ENCODE measurements at regions not wholly inside any gene's neighbourhood (a gene's known extent, or its start where the extent isn't known, plus 50 kb on each side); places are given as distances from the start of the nearest gene placed in this dataset.
"Not testable (repeated sequence)": the region's sequence is repeated elsewhere in the genome, so short reads cannot be mapped to it uniquely, and the experiment has no call there.

DNA sequence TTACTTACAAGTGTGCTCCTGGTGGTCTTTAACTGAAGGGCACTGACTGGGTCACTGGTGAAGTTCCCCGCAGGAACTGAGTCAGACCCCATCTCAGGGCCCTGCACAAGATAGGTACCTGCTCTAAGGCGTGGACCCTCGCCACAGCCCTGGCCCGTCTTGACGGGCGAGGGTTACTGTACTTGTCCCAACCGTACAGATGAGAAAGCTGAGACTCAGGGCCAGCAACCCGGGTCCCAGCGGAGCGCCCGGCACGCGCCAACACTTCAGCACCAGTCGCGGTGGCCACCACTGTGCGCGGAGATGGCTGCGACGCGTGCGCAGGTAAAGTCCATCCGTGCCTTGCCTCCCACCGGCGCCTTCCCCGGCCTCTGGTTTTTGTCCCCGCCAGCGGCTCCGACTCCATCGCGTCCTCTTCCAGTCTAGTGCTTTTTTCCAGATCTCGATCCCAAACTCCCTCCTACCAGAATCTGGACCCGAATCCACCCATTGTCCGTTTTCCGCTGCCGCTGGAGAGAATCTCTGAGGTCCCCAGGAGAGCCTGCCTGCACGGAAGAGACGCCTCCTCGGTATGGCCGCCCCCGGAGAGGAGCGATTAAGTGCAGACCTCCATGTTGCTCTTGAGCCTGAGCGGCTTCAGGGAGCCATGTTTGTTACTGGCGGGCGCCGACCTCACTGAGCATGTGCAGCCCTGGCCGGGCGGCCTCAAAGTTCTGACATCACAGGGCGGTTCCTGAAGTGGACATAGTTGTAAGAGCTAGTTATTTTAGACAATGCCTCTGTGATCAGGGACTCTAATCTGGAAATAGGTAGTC, 1707.8 kb downstream of the SPATA31A7 start:
- Histone ChIP-seq H3K27ac (ENCODE audit: low read depth in 1 of 2, low read length in 2 of 2) (peak overlapping the region in 1 of 2 donors; percentile 42), H3K4me3 (ENCODE audit: low read depth in 1 of 3, low read length in 3 of 3) (peak overlapping the region in 2 of 3 donors; percentile 38 to 41), H3K9ac (ENCODE audit: low read depth in 1 of 2, low read length in 2 of 2) (peak overlapping the region in 1 of 2 donors; percentile 53)
- not testable (repeated sequence) for H3K4me1 ChIP-seq (ENCODE audit: control insufficient read depth in 4 of 4, insufficient read depth in 4 of 4, low read length in 3 of 4); H3K36me3 ChIP-seq (ENCODE audit: control insufficient read depth in 4 of 4, insufficient read depth in 3 of 4, low read depth in 1 of 4, low read length in 3 of 4); H3K27me3 ChIP-seq (ENCODE audit: control insufficient read depth in 4 of 4, insufficient read depth in 4 of 4, low read length in 3 of 4); H3K9me3 ChIP-seq (ENCODE audit: control insufficient read depth in 4 of 4, low read length in 3 of 4); DNase-seq (ENCODE audit: low spot score)
- WGBS = 6% methylated on average over 42 of the region's 48 CpGs
- TF ChIP-seq YY1 (IDR thresholded peaks at IDR 0.05) = peak; percentile 97
- TF ChIP-seq, protein P1, sequence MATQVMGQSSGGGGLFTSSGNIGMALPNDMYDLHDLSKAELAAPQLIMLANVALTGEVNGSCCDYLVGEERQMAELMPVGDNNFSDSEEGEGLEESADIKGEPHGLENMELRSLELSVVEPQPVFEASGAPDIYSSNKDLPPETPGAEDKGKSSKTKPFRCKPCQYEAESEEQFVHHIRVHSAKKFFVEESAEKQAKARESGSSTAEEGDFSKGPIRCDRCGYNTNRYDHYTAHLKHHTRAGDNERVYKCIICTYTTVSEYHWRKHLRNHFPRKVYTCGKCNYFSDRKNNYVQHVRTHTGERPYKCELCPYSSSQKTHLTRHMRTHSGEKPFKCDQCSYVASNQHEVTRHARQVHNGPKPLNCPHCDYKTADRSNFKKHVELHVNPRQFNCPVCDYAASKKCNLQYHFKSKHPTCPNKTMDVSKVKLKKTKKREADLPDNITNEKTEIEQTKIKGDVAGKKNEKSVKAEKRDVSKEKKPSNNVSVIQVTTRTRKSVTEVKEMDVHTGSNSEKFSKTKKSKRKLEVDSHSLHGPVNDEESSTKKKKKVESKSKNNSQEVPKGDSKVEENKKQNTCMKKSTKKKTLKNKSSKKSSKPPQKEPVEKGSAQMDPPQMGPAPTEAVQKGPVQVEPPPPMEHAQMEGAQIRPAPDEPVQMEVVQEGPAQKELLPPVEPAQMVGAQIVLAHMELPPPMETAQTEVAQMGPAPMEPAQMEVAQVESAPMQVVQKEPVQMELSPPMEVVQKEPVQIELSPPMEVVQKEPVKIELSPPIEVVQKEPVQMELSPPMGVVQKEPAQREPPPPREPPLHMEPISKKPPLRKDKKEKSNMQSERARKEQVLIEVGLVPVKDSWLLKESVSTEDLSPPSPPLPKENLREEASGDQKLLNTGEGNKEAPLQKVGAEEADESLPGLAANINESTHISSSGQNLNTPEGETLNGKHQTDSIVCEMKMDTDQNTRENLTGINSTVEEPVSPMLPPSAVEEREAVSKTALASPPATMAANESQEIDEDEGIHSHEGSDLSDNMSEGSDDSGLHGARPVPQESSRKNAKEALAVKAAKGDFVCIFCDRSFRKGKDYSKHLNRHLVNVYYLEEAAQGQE (IDR thresholded peaks at IDR 0.05) = peak; percentile 92

DNA sequence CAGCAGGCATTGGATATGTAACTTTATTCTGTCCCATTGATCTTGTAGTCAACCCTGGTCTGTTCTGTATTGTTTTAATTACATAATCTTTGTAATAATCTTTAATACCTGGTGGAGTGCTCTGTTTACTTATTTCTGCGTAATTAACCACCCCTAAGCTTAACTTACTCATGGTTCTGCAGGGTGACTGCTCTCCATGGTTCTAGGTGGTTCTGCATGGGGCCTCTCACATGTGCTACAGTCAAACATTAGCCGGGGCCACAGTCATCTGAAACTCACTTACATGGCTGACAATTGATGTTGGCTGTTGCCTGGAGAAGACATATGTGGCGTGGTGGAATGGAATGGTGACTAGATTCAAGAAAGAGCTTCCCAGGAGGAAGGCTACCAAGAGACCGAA, 1709.8 kb downstream of the SPATA31A7 start:
- H3K27ac ChIP-seq (ENCODE audit: low read depth in 1 of 2, low read length in 2 of 2); H3K9me3 ChIP-seq (ENCODE audit: control insufficient read depth in 4 of 4, low read length in 3 of 4); H3K9ac ChIP-seq (ENCODE audit: low read depth in 1 of 2, low read length in 2 of 2); H3K27me3 ChIP-seq (ENCODE audit: control insufficient read depth in 4 of 4, insufficient read depth in 4 of 4, low read length in 3 of 4); H3K36me3 ChIP-seq (ENCODE audit: control insufficient read depth in 4 of 4, insufficient read depth in 3 of 4, low read depth in 1 of 4, low read length in 3 of 4); DNase-seq (ENCODE audit: low spot score); H3K4me1 ChIP-seq (ENCODE audit: control insufficient read depth in 4 of 4, insufficient read depth in 4 of 4, low read length in 3 of 4); H3K4me3 ChIP-seq (ENCODE audit: low read depth in 1 of 3, low read length in 3 of 3): not testable (repeated sequence)
- 87% methylated on average over 2 of the region's 4 CpGs for WGBS

DNA sequence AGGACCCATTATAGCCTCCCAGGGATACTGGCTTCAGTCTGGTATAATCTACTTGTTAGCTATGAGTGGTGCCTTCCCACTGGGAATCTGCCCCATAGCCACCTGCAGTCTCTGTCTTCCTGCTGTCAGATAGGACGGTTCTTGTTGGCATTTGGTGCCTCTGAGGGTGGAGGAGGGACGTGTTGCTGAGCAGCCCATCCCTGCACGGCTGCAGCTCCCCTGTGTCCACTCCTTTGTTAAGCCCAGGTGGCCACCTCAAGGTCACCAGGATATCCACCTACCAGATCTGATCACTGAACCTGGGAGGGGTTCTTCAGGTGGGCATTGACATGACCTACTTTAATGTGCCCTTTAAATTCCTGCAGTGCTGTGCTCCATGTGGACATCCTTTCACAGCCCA, 1714.2 kb downstream of the SPATA31A7 start:
- H3K9ac ChIP-seq (ENCODE audit: low read depth in 1 of 2, low read length in 2 of 2); H3K9me3 ChIP-seq (ENCODE audit: control insufficient read depth in 4 of 4, low read length in 3 of 4); DNase-seq (ENCODE audit: low spot score); H3K27me3 ChIP-seq (ENCODE audit: control insufficient read depth in 4 of 4, insufficient read depth in 4 of 4, low read length in 3 of 4); H3K36me3 ChIP-seq (ENCODE audit: control insufficient read depth in 4 of 4, insufficient read depth in 3 of 4, low read depth in 1 of 4, low read length in 3 of 4); H3K4me3 ChIP-seq (ENCODE audit: low read depth in 1 of 3, low read length in 3 of 3); H3K27ac ChIP-seq (ENCODE audit: low read depth in 1 of 2, low read length in 2 of 2); H3K4me1 ChIP-seq (ENCODE audit: control insufficient read depth in 4 of 4, insufficient read depth in 4 of 4, low read length in 3 of 4): not testable (repeated sequence)
- 93% methylated on average over 3 of the region's 3 CpGs for WGBS

DNA sequence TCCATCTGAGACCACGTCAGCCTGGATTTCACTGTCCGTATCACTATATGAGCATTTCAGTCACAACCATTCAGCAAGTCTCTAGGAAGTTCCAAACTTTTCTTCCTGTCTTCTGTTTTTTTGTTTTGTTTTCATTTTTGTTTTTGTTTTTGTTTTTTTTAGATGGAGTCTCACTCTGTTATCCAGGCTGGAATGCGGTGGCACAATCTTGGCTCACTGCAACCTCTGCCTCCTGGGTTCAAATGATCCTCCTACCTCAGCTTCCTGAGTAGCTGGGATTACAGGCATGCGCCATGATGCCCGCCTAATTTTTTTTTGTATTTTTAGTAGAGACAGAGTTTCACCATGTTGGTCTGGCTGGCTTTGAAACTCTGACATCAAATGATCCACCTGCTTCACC, 1715.9 kb downstream of the SPATA31A7 start:
- not testable (repeated sequence) for H3K4me3 ChIP-seq (ENCODE audit: low read depth in 1 of 3, low read length in 3 of 3); H3K9ac ChIP-seq (ENCODE audit: low read depth in 1 of 2, low read length in 2 of 2); H3K9me3 ChIP-seq (ENCODE audit: control insufficient read depth in 4 of 4, low read length in 3 of 4); H3K27me3 ChIP-seq (ENCODE audit: control insufficient read depth in 4 of 4, insufficient read depth in 4 of 4, low read length in 3 of 4); H3K27ac ChIP-seq (ENCODE audit: low read depth in 1 of 2, low read length in 2 of 2); DNase-seq (ENCODE audit: low spot score); H3K4me1 ChIP-seq (ENCODE audit: control insufficient read depth in 4 of 4, insufficient read depth in 4 of 4, low read length in 3 of 4); H3K36me3 ChIP-seq (ENCODE audit: control insufficient read depth in 4 of 4, insufficient read depth in 3 of 4, low read depth in 1 of 4, low read length in 3 of 4)
- WGBS = 96% methylated on average over 3 of the region's 5 CpGs

DNA sequence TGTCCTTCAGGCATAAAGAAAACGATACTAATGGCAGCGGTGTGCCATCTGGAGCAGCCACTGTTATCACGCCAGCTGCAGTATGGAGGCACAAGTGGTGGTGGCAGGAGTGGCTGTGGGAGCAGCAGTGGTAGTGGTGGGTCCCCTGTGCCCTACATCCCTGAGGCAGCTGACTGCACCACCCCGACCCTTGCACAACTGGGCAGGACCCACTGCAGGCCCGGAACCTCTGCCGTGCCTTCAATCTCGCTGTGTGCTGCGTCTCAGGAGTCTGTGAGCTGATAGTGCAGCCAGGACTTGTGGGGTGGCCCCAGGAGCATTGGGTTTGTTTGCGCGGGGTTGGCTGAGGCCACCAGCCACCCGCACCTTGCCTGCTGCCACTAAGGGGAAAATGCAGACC, 1718.0 kb downstream of the SPATA31A7 start:
- not testable (repeated sequence) for H3K27ac ChIP-seq (ENCODE audit: low read depth in 1 of 2, low read length in 2 of 2); DNase-seq (ENCODE audit: low spot score); H3K27me3 ChIP-seq (ENCODE audit: control insufficient read depth in 4 of 4, insufficient read depth in 4 of 4, low read length in 3 of 4); H3K36me3 ChIP-seq (ENCODE audit: control insufficient read depth in 4 of 4, insufficient read depth in 3 of 4, low read depth in 1 of 4, low read length in 3 of 4); H3K9me3 ChIP-seq (ENCODE audit: control insufficient read depth in 4 of 4, low read length in 3 of 4); H3K9ac ChIP-seq (ENCODE audit: low read depth in 1 of 2, low read length in 2 of 2); H3K4me1 ChIP-seq (ENCODE audit: control insufficient read depth in 4 of 4, insufficient read depth in 4 of 4, low read length in 3 of 4); H3K4me3 ChIP-seq (ENCODE audit: low read depth in 1 of 3, low read length in 3 of 3)
- WGBS = 88% methylated on average over 5 of the region's 11 CpGs

DNA sequence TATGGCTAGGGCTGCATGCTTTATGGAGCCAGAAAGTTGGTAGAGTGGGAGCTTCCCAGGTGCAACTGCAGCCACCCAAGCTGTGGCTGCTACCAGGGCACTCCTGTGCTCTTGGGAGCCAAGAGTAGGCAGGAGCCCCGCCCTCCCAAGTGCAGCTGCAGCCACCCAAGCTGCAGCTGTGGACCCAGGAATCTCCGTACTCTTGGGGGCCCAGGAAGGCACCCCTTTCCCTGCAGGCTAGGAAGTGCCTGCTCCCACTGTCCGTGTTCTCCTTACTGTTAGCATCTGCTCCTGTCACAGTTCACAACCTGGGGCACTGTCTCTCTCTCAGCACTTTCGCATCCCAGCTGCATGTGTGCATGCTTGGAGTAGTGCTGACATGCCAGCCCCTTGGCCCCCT, 1718.4 kb downstream of the SPATA31A7 start:
- not testable (repeated sequence) for H3K4me3 ChIP-seq (ENCODE audit: low read depth in 1 of 3, low read length in 3 of 3); H3K4me1 ChIP-seq (ENCODE audit: control insufficient read depth in 4 of 4, insufficient read depth in 4 of 4, low read length in 3 of 4); H3K9ac ChIP-seq (ENCODE audit: low read depth in 1 of 2, low read length in 2 of 2); H3K9me3 ChIP-seq (ENCODE audit: control insufficient read depth in 4 of 4, low read length in 3 of 4); DNase-seq (ENCODE audit: low spot score); H3K36me3 ChIP-seq (ENCODE audit: control insufficient read depth in 4 of 4, insufficient read depth in 3 of 4, low read depth in 1 of 4, low read length in 3 of 4); H3K27me3 ChIP-seq (ENCODE audit: control insufficient read depth in 4 of 4, insufficient read depth in 4 of 4, low read length in 3 of 4); H3K27ac ChIP-seq (ENCODE audit: low read depth in 1 of 2, low read length in 2 of 2)
- WGBS = 52% methylated on average over 3 of the region's 4 CpGs

DNA sequence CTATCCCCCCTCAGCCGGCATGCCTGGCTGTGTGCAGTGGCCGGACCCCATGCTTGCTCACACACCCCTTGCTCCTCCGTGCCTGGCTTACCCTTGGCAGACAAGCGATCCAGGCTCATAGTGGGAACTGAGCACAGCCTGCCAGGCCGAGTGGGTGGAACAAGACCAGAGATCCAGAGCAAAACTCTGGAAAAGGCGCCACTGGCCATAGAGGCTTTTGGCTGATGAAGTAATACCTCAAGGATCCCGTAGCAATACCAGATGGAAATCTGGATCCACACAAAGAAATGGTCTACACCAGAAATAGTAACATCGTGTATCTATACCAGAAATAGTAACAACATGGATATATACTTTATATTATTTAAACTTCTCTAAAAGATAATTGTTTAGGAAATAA, 1719.6 kb downstream of the SPATA31A7 start:
- H3K4me1 ChIP-seq (ENCODE audit: control insufficient read depth in 4 of 4, insufficient read depth in 4 of 4, low read length in 3 of 4); H3K36me3 ChIP-seq (ENCODE audit: control insufficient read depth in 4 of 4, insufficient read depth in 3 of 4, low read depth in 1 of 4, low read length in 3 of 4); H3K4me3 ChIP-seq (ENCODE audit: low read depth in 1 of 3, low read length in 3 of 3); H3K9me3 ChIP-seq (ENCODE audit: control insufficient read depth in 4 of 4, low read length in 3 of 4); H3K27ac ChIP-seq (ENCODE audit: low read depth in 1 of 2, low read length in 2 of 2); H3K9ac ChIP-seq (ENCODE audit: low read depth in 1 of 2, low read length in 2 of 2); DNase-seq (ENCODE audit: low spot score); H3K27me3 ChIP-seq (ENCODE audit: control insufficient read depth in 4 of 4, insufficient read depth in 4 of 4, low read length in 3 of 4): not testable (repeated sequence)
- WGBS = 83% methylated on average over 4 of the region's 8 CpGs
